OCI-M2 (cell line): ENCODE measurements at regions not wholly inside any gene's neighbourhood (a gene's known extent, or its start where the extent isn't known, plus 50 kb on each side); places are given as distances from the start of the nearest gene placed in this dataset.

ENCODE experiments used
- DNase-seq: peaks from one replicate; lab custom pipeline; 2025; ENCODE audit not compliant: unreplicated experiment; lab: John Stamatoyannopoulos, UW

- no peak for DNase-seq
These were observed 792.1 kb upstream of the ARGLU1 start for GRCh38 chr13:107360010-107360409.

GRCh38 chr13:107358866-107359265, 790.9 kb upstream of the ARGLU1 start:
- no peak for DNase-seq

GRCh38 chr13:107351305-107351704, 783.4 kb upstream of the ARGLU1 start:
- DNase-seq = no peak

- DNase-seq = no peak
These were observed 781.0 kb upstream of the ARGLU1 start for GRCh38 chr13:107348925-107349324.

GRCh38 chr13:107348471-107348870, 780.5 kb upstream of the ARGLU1 start:
- no peak for DNase-seq

- no peak for DNase-seq
These were observed 779.9 kb upstream of the ARGLU1 start for GRCh38 chr13:107347641-107348369.

- DNase-seq = no peak
These were observed 774.8 kb upstream of the ARGLU1 start for GRCh38 chr13:107342747-107343146.

GRCh38 chr13:107339209-107339608, 771.3 kb upstream of the ARGLU1 start:
- no peak for DNase-seq

GRCh38 chr13:107332188-107332587, 764.3 kb upstream of the ARGLU1 start:
- DNase-seq = no peak

- no peak for DNase-seq
These were observed 763.4 kb upstream of the ARGLU1 start for GRCh38 chr13:107331359-107331758.

- DNase-seq = no peak
These were observed 762.5 kb upstream of the ARGLU1 start for GRCh38 chr13:107330484-107330883.

GRCh38 chr13:107329991-107330390, 762.1 kb upstream of the ARGLU1 start:
- no peak for DNase-seq

- DNase-seq = no peak
These were observed 756.7 kb upstream of the ARGLU1 start for GRCh38 chr13:107324416-107325204.

- DNase-seq = no peak
These were observed 754.3 kb upstream of the ARGLU1 start for GRCh38 chr13:107322228-107322627.

- no peak for DNase-seq
These were observed 737.2 kb upstream of the ARGLU1 start for GRCh38 chr13:107305178-107305577.

- no peak for DNase-seq
These were observed 733.9 kb upstream of the ARGLU1 start for GRCh38 chr13:107301724-107302374.

GRCh38 chr13:107299717-107300116, 731.8 kb upstream of the ARGLU1 start:
- no peak for DNase-seq

GRCh38 chr13:107296804-107297203, 728.9 kb upstream of the ARGLU1 start:
- no peak for DNase-seq

- no peak for DNase-seq
These were observed 727.6 kb upstream of the ARGLU1 start for GRCh38 chr13:107295416-107296140.

- DNase-seq = no peak
These were observed 726.0 kb upstream of the ARGLU1 start for GRCh38 chr13:107293924-107294323.

GRCh38 chr13:107291875-107292274, 723.9 kb upstream of the ARGLU1 start:
- no peak for DNase-seq
